Glutamatergic neuron (in vitro differentiated cells): ENCODE measurements at regions not wholly inside any gene's neighbourhood (a gene's known extent, or its start where the extent isn't known, plus 50 kb on each side); places are given as distances from the start of the nearest gene placed in this dataset.

Source experiments
- DNase-seq: peaks from one replicate; pipeline ENCODE4 v3.0.0; 2022
- H3K27ac Mint-ChIP-seq: one replicate; pipeline ENCODE4 v1.8.0; 2020; ENCODE audit warnings: mild to moderate bottlenecking, mixed read lengths, inconsistent platforms; ENCODE audit not compliant: unreplicated experiment
- H3K27me3 Mint-ChIP-seq: one replicate; pipeline ENCODE4 v1.8.0; 2020; ENCODE audit warnings: mild to moderate bottlenecking, moderate library complexity, mixed read lengths, inconsistent platforms; ENCODE audit not compliant: unreplicated experiment
- H3K36me3 Mint-ChIP-seq: one replicate; pipeline ENCODE4 v1.8.0; 2020; ENCODE audit warnings: mild to moderate bottlenecking, mixed read lengths, inconsistent platforms; ENCODE audit not compliant: unreplicated experiment
- H3K4me1 Mint-ChIP-seq: one replicate; pipeline ENCODE4 v1.8.0; 2020; ENCODE audit warnings: mild to moderate bottlenecking, low read depth, mixed read lengths, inconsistent platforms; ENCODE audit not compliant: unreplicated experiment
- H3K4me3 Mint-ChIP-seq: one replicate; pipeline ENCODE4 v1.8.0; 2020; ENCODE audit warnings: mild to moderate bottlenecking, mixed read lengths, inconsistent platforms; ENCODE audit not compliant: unreplicated experiment
- H3K9me3 Mint-ChIP-seq: one replicate; pipeline ENCODE4 v1.8.0; 2020; ENCODE audit warnings: mild to moderate bottlenecking, moderate library complexity, mixed read lengths, inconsistent platforms; ENCODE audit not compliant: unreplicated experiment
- TF ChIP-seq, protein P1 (sequence below): fragments of 200-600 bp; sonication (generic); IDR thresholded peaks from one replicate; pipeline ENCODE4 v1.5.0; 2021; ENCODE audit not compliant: partially characterized antibody, unreplicated experiment

DNA sequence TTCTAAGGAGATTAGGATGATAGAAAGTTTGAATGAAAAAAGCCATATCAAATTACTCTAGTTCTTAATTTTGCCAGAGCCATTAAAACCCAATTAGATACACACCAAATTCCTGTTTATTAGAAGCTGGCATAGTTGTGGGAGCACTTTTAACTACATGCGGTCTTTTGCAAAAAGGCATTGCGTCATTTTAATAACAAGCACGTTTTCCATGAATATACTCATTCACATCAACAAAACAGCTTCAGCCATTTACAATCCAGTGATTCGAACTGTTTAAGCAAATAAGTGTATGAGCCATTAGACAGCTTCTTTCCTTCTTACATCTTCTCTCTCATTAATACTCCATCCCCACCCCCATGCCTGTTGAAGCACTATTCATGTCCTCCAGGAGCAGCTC, 109.5 kb upstream of the EOLA2 start:
- Mint-ChIP-seq H3K4me1 (no peaks in the 10 kb centered on the region), H3K36me3 (no peaks in the 10 kb centered on the region), H3K9me3 (peaks cover 1% of the 10 kb centered on the region), H3K27ac (no peak overlapping the region), H3K27me3 (no peaks in the 10 kb centered on the region), H3K4me3 (no peak overlapping the region)
- no peak for DNase-seq
- TF ChIP-seq, protein P1, sequence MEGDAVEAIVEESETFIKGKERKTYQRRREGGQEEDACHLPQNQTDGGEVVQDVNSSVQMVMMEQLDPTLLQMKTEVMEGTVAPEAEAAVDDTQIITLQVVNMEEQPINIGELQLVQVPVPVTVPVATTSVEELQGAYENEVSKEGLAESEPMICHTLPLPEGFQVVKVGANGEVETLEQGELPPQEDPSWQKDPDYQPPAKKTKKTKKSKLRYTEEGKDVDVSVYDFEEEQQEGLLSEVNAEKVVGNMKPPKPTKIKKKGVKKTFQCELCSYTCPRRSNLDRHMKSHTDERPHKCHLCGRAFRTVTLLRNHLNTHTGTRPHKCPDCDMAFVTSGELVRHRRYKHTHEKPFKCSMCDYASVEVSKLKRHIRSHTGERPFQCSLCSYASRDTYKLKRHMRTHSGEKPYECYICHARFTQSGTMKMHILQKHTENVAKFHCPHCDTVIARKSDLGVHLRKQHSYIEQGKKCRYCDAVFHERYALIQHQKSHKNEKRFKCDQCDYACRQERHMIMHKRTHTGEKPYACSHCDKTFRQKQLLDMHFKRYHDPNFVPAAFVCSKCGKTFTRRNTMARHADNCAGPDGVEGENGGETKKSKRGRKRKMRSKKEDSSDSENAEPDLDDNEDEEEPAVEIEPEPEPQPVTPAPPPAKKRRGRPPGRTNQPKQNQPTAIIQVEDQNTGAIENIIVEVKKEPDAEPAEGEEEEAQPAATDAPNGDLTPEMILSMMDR: no peak

DNA sequence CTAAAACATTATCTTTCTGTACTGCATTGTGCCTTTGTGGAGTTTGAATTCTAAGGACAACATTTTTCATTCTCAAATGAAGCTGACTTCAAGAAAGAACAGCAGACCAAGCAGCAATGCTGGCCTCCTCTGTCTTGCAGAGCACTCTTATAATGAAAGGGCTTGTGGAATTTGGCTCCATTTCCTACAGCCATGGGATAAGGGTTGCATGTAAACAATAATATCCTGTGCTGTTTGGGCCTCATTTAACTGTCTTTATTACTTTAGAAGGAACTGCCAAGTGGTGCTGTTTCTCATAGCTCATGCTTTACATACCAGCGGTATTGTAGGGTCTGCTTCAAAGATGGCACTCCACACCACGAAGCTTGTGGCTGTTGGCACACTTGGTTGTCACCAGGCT, 111.4 kb upstream of the EOLA2 start:
- no peaks in the 10 kb centered on the region for H3K27me3 Mint-ChIP-seq
- H3K36me3 Mint-ChIP-seq: no peaks in the 10 kb centered on the region
- H3K27ac Mint-ChIP-seq: no peak overlapping the region
- no peak for DNase-seq
- TF ChIP-seq, protein P1: no peak
- no peaks in the 10 kb centered on the region for H3K4me1 Mint-ChIP-seq
- H3K4me3 Mint-ChIP-seq: no peak overlapping the region
- H3K9me3 Mint-ChIP-seq: no peaks in the 10 kb centered on the region

DNA sequence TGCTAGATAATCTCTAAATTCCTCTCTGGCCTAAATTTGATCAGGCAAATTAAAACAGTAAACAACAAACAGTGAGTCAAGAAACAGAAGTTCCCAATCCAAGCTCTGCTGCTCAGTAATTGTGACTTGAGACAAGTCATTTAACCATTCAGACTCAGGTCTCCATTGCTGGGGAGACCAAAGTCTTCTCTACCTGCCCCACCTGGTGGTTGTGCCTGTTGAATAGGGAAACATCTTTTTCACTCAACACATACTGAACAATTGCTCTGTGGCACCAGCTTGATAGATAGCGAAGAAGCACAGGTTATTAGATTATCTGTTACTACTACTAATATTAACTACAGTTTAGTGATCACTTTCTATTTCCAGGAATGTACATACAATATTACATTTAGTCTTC, 112.1 kb upstream of the EOLA2 start:
- Mint-ChIP-seq H3K36me3 (no peaks in the 10 kb centered on the region), H3K9me3 (no peaks in the 10 kb centered on the region), H3K27me3 (no peaks in the 10 kb centered on the region), H3K4me1 (no peaks in the 10 kb centered on the region), H3K4me3 (no peak overlapping the region), H3K27ac (no peak overlapping the region)
- TF ChIP-seq, protein P1: no peak
- DNase-seq: no peak

DNA sequence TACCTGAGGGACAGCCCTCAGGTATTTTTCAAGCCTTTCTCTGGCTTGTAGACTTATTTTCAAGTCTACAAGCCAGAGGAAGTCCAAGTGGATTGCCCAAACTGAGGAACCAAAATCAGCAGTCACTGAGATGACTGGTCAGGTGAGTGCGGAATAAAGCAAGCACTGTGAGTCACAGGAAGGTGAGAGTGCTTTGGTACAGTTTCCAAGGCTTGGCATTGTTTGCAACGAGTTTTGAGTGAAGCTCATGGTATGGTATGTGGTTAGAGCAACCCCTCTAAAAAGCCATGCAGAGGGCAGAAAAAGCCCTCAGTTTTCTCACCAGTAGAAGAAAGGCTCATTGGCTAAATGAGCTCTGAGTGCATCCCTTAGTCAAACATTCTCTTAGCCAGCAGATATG, 112.8 kb upstream of the EOLA2 start:
- no peak for DNase-seq
- no peak overlapping the region for H3K4me3 Mint-ChIP-seq
- H3K9me3 Mint-ChIP-seq: no peaks in the 10 kb centered on the region
- TF ChIP-seq, protein P1: no peak
- no peaks in the 10 kb centered on the region for H3K4me1 Mint-ChIP-seq
- no peak overlapping the region for H3K27ac Mint-ChIP-seq
- no peaks in the 10 kb centered on the region for H3K36me3 Mint-ChIP-seq
- no peaks in the 10 kb centered on the region for H3K27me3 Mint-ChIP-seq

DNA sequence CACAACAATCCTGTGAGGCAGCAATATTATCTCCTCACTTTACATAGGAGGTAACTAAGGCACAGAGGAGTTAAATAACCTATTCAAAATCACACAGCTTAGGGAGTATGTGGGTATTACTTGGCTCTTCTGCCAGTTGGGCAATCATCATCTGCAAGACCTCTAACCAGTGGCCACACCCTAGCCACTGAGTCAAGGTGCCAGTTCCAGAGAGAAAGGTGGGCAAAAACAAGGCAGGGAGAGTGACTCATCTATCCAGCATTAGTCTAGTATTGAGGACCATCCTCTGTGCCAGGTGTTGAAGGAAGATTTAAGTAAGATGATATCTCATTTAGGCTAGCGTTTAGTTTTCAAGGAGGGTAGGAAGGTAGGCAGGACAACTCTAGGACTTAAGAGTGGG, 113.9 kb upstream of the EOLA2 start:
- no peak overlapping the region for H3K4me3 Mint-ChIP-seq
- no peak overlapping the region for H3K27ac Mint-ChIP-seq
- TF ChIP-seq, protein P1: no peak
- no peak for DNase-seq
- H3K36me3 Mint-ChIP-seq: no peaks in the 10 kb centered on the region
- H3K9me3 Mint-ChIP-seq: no peaks in the 10 kb centered on the region
- no peaks in the 10 kb centered on the region for H3K4me1 Mint-ChIP-seq
- H3K27me3 Mint-ChIP-seq: no peaks in the 10 kb centered on the region
